ENCODE measurements at regions not wholly inside any gene's neighbourhood (a gene's known extent, or its start where the extent isn't known, plus 50 kb on each side); places are given as distances from the start of the nearest gene placed in this dataset.

DNA sequence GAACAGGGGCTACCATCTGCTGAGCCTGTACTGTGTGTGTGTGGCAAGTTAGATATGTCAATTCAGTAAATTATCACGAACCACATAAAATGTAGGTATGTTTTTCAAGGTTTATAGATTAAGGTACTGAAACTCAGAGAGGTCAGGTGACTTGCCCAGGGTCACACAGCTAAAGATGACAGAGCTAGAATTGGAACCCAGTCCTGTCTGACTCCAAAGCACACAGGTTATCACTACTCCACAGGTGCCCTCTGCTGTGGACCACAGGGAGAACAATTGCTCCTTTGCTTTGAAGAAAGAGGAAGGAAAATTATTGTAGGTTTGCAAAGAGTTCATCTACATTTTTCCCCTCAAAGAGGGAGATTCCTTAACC, 229.7 kb upstream of the AGAP1 start:
- Histone ChIP-seq H3F3A (ENCODE audit: insufficient read depth, low read length) (no peaks in the 10 kb centered on the region), H2AFZ (ENCODE audit: low read length) (no peak overlapping the region), H3K4me1 (ENCODE audit: insufficient read depth, low read length, severe bottlenecking) (no peaks in the 10 kb centered on the region), H3K27me3 (ENCODE audit: insufficient read depth, low read length) (no peaks in the 10 kb centered on the region), H3K9me3 (ENCODE audit: low read length) (no peaks in the 10 kb centered on the region), H4K20me1 (ENCODE audit: insufficient read depth, low read length) (no peaks in the 10 kb centered on the region), H3K79me2 (ENCODE audit: insufficient read depth, low read length) (no peaks in the 10 kb centered on the region), H3K9me2 (ENCODE audit: low read depth, low read length) (no peaks in the 10 kb centered on the region), H3K4me2 (ENCODE audit: low read length) (no peak overlapping the region), H3K36me3 (ENCODE audit: insufficient read depth, low read length) (no peaks in the 10 kb centered on the region), H3K9ac (ENCODE audit: low read length) (no peak overlapping the region), H3K4me3 (ENCODE audit: low read depth, low read length, poor library complexity, severe bottlenecking) (no peak overlapping the region), H3K27ac (ENCODE audit: low read depth, low read length, poor library complexity, severe bottlenecking) (no peak overlapping the region)
- TF ChIP-seq EZH2 (IDR thresholded peaks at IDR 0.05; ENCODE audit: borderline replicate concordance, low read length): no peak
- TF ChIP-seq, protein P1, sequence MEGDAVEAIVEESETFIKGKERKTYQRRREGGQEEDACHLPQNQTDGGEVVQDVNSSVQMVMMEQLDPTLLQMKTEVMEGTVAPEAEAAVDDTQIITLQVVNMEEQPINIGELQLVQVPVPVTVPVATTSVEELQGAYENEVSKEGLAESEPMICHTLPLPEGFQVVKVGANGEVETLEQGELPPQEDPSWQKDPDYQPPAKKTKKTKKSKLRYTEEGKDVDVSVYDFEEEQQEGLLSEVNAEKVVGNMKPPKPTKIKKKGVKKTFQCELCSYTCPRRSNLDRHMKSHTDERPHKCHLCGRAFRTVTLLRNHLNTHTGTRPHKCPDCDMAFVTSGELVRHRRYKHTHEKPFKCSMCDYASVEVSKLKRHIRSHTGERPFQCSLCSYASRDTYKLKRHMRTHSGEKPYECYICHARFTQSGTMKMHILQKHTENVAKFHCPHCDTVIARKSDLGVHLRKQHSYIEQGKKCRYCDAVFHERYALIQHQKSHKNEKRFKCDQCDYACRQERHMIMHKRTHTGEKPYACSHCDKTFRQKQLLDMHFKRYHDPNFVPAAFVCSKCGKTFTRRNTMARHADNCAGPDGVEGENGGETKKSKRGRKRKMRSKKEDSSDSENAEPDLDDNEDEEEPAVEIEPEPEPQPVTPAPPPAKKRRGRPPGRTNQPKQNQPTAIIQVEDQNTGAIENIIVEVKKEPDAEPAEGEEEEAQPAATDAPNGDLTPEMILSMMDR (IDR thresholded peaks at IDR 0.05; ENCODE audit: low read length): no peak

DNA sequence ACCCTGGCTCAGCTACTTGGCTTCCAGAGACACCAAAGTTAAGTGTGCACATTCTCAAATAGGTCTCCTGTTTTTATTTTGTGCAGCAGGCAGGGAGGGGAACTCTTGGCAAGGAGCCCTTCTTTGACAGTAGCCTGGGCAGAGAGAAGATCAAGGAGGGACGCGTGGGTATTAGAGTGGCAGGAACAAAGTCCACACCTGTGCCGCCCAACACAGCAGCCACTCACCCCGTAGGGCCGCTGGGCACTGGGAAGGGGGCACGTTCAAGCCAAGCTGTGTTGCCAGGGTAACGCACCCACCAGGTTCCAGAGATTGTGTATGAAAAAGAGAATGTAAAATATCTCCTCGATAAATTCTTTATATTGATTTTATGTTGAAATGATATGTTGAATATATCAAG, 229.3 kb upstream of the AGAP1 start:
- no peak for TF ChIP-seq EZH2 (IDR thresholded peaks at IDR 0.05; ENCODE audit: borderline replicate concordance, low read length)
- TF ChIP-seq, protein P1 (IDR thresholded peaks at IDR 0.05; ENCODE audit: low read length): no peak
- Histone ChIP-seq H3K9me3 (ENCODE audit: low read length) (no peaks in the 10 kb centered on the region), H3K4me1 (ENCODE audit: insufficient read depth, low read length, severe bottlenecking) (no peaks in the 10 kb centered on the region), H3K4me3 (ENCODE audit: low read depth, low read length, poor library complexity, severe bottlenecking) (no peak overlapping the region), H3K27me3 (ENCODE audit: insufficient read depth, low read length) (no peaks in the 10 kb centered on the region), H4K20me1 (ENCODE audit: insufficient read depth, low read length) (no peaks in the 10 kb centered on the region), H3K36me3 (ENCODE audit: insufficient read depth, low read length) (no peaks in the 10 kb centered on the region), H2AFZ (ENCODE audit: low read length) (no peak overlapping the region), H3K27ac (ENCODE audit: low read depth, low read length, poor library complexity, severe bottlenecking) (no peak overlapping the region), H3K9me2 (ENCODE audit: low read depth, low read length) (no peaks in the 10 kb centered on the region), H3K4me2 (ENCODE audit: low read length) (no peak overlapping the region), H3K79me2 (ENCODE audit: insufficient read depth, low read length) (no peaks in the 10 kb centered on the region), H3F3A (ENCODE audit: insufficient read depth, low read length) (no peaks in the 10 kb centered on the region), H3K9ac (ENCODE audit: low read length) (no peak overlapping the region)

DNA sequence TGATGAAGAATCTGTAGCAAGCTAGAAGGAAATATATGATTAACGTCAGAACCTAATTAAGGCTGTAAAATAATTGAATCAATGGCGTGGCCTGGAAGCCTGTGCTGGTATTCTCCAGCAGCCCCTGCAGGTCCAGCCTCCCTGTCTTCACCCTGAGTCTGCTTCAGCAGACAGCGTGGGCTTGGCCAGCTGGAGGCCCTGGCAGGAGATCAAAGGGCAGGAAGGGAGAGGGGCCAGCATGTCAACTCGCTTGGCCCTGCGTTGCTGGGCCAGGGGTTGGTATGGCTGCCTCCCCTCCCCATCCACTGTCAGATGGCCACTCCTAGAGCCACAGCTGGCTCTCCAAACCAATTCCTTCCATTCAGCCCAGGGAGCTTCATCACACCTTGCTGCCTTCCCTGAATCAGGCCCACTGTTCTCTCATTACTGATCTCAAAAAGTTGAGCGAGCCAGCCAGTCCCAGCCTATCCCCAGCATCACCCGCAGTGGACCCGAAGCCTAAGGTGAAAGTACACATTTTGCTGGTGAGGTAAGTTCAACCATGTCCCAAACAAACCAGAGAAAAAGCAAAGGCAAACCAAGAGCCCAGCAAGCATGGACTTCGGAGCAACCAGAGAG, 228.4 kb upstream of the AGAP1 start:
- Histone ChIP-seq H3K36me3 (ENCODE audit: insufficient read depth, low read length) (no peaks in the 10 kb centered on the region), H3K4me1 (ENCODE audit: insufficient read depth, low read length, severe bottlenecking) (no peaks in the 10 kb centered on the region), H3K4me3 (ENCODE audit: low read depth, low read length, poor library complexity, severe bottlenecking) (no peak overlapping the region), H3K27me3 (ENCODE audit: insufficient read depth, low read length) (no peaks in the 10 kb centered on the region), H3F3A (ENCODE audit: insufficient read depth, low read length) (no peaks in the 10 kb centered on the region), H3K9me3 (ENCODE audit: low read length) (no peaks in the 10 kb centered on the region), H3K9ac (ENCODE audit: low read length) (no peak overlapping the region), H3K27ac (ENCODE audit: low read depth, low read length, poor library complexity, severe bottlenecking) (no peak overlapping the region), H4K20me1 (ENCODE audit: insufficient read depth, low read length) (no peaks in the 10 kb centered on the region), H3K4me2 (ENCODE audit: low read length) (no peak overlapping the region), H3K9me2 (ENCODE audit: low read depth, low read length) (no peaks in the 10 kb centered on the region), H2AFZ (ENCODE audit: low read length) (no peak overlapping the region), H3K79me2 (ENCODE audit: insufficient read depth, low read length) (no peaks in the 10 kb centered on the region)
- TF ChIP-seq, protein P1 (IDR thresholded peaks at IDR 0.05; ENCODE audit: low read length): no peak
- no peak for TF ChIP-seq EZH2 (IDR thresholded peaks at IDR 0.05; ENCODE audit: borderline replicate concordance, low read length)
